ENCODE measurements at regions not wholly inside any gene's neighbourhood (a gene's known extent, or its start where the extent isn't known, plus 50 kb on each side); places are given as distances from the start of the nearest gene placed in this dataset.
A peak's percentile ranks its signal among the peaks of the same experiment; 100 is the strongest.

DNA sequence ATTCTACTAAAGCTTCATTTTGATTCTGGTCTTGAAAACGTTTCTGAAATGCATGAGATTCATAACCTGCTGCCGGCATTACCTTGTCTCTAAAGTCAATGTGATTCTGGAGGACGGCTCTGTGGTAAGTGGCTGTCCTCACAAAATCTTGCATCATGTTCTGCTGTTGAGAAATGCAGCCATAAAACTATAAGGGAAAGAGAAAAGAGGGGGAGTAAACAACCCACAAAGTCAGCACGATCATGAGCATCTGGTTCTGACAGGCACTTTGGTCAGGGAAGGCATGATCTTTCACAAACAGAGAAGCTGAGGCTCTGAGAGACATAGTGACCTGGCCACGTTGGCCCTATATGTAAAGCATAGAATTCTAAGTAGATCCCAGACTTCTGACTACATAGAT, 168.9 kb upstream of the PUM3 start:
- no peaks in the 10 kb centered on the region for H3K9me3 Mint-ChIP-seq
- H3K4me3 Mint-ChIP-seq: no peak overlapping the region
- peaks cover 4% of the 10 kb centered on the region for H3K27me3 Mint-ChIP-seq (ENCODE audit: low read depth)
- H3K36me3 Mint-ChIP-seq (ENCODE audit: low read depth): no peaks in the 10 kb centered on the region
- no peak overlapping the region for H3K27ac Mint-ChIP-seq
- no peaks in the 10 kb centered on the region for H3K4me1 Mint-ChIP-seq
- TF ChIP-seq, protein P1, sequence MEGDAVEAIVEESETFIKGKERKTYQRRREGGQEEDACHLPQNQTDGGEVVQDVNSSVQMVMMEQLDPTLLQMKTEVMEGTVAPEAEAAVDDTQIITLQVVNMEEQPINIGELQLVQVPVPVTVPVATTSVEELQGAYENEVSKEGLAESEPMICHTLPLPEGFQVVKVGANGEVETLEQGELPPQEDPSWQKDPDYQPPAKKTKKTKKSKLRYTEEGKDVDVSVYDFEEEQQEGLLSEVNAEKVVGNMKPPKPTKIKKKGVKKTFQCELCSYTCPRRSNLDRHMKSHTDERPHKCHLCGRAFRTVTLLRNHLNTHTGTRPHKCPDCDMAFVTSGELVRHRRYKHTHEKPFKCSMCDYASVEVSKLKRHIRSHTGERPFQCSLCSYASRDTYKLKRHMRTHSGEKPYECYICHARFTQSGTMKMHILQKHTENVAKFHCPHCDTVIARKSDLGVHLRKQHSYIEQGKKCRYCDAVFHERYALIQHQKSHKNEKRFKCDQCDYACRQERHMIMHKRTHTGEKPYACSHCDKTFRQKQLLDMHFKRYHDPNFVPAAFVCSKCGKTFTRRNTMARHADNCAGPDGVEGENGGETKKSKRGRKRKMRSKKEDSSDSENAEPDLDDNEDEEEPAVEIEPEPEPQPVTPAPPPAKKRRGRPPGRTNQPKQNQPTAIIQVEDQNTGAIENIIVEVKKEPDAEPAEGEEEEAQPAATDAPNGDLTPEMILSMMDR (IDR thresholded peaks at IDR 0.05; ENCODE audit: unreplicated experiment in 3 of 3): no peak

DNA sequence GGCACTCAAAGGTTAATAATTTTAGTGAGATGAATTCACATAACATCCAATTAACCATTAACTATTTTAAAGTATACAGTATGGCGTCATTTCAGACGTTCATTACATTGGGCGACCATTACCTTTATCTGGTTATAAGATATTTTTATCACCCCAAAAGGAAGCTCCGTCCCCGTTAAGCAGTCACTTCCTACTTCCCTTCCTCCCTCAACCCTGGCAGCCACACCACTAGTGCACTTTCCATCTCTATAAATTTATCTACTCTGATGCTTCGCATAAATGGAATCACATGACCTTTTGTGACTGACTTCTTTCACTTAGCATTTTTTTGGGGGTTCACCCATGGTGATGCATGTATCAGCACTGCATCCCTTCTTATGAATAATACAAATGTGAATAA, 168.3 kb upstream of the PUM3 start:
- TF ChIP-seq, protein P1 (IDR thresholded peaks at IDR 0.05; ENCODE audit: unreplicated experiment in 3 of 3): no peak
- H3K36me3 Mint-ChIP-seq (ENCODE audit: low read depth): no peaks in the 10 kb centered on the region
- no peaks in the 10 kb centered on the region for H3K9me3 Mint-ChIP-seq
- H3K4me3 Mint-ChIP-seq: no peak overlapping the region
- peaks cover 4% of the 10 kb centered on the region for H3K27me3 Mint-ChIP-seq (ENCODE audit: low read depth)
- no peak overlapping the region for H3K27ac Mint-ChIP-seq
- peaks cover 2% of the 10 kb centered on the region for H3K4me1 Mint-ChIP-seq

DNA sequence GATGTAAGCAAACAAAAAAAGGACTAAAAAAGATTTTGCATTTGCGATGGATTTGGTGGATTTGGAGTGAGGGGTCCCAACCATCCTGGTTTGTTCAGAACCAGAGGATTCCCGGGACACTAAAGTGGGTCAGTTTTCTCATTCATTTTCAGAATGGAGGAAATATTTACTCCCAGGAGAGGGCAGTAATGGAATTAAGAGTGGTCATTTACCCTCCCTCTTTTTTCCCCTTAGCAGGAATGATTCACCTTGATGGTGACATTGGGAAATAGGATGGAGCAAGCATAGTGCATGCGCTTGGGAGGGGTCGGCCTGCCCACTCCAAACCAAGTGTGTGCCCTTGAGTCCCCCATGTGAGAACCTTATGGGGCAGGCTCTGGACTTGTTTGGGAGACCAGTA, 164.2 kb upstream of the PUM3 start:
- H3K36me3 Mint-ChIP-seq (ENCODE audit: low read depth): no peaks in the 10 kb centered on the region
- no peaks in the 10 kb centered on the region for H3K9me3 Mint-ChIP-seq
- no peak overlapping the region for H3K27ac Mint-ChIP-seq
- TF ChIP-seq, protein P1 (IDR thresholded peaks at IDR 0.05; ENCODE audit: unreplicated experiment in 3 of 3): no peak
- H3K4me1 Mint-ChIP-seq: peaks cover 27% of the 10 kb centered on the region
- no peak overlapping the region for H3K4me3 Mint-ChIP-seq
- peaks cover 4% of the 10 kb centered on the region for H3K27me3 Mint-ChIP-seq (ENCODE audit: low read depth)

DNA sequence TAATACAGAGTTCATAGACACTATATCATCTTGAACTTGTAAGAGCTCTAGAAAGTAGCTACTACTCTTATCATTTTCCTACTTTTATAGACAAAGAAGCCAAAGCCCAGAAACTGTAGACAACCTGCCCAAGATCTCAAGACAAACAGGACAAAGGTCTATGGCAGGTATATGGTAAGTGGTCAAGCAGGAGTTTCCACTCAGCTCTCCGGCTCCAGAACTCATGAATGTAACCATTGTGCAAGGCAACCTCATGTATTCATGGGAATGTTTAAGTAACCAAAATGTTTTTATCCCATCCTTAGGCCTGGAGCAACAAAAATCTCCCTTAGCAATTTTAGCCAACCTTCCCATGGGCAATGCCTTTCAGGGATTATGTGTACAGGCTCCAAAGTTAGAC, 163.4 kb upstream of the PUM3 start:
- H3K4me1 Mint-ChIP-seq: peaks cover 27% of the 10 kb centered on the region
- peaks cover 10% of the 10 kb centered on the region for H3K27me3 Mint-ChIP-seq (ENCODE audit: low read depth)
- peak overlapping the region; percentile 57 to 93 (median 82) for H3K27ac Mint-ChIP-seq
- TF ChIP-seq, protein P1 (IDR thresholded peaks at IDR 0.05; ENCODE audit: unreplicated experiment in 3 of 3): no peak
- H3K4me3 Mint-ChIP-seq: no peak overlapping the region
- no peaks in the 10 kb centered on the region for H3K36me3 Mint-ChIP-seq (ENCODE audit: low read depth)
- H3K9me3 Mint-ChIP-seq: no peaks in the 10 kb centered on the region

DNA sequence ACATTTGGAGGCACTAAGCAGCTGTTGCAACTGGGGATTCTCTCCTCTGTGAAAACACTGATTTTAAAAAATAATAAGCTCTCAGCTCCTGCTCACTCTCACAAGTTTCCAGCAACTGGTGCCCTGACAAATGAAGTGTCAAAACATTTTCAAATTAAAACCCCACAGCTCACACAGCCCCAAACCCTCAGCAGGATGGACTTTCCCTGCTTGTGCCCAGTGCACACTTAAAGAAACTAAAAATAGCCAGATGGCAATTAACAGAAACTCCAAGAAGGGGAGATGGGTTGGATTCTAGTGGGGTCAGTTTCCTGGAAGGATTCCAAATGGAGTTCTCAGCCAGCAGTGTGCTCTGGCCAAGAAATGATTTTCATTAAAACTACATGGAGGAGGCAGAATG, 163.0 kb upstream of the PUM3 start:
- Mint-ChIP-seq H3K9me3 (no peaks in the 10 kb centered on the region), H3K4me1 (peaks cover 27% of the 10 kb centered on the region), H3K27ac (peak overlapping the region; percentile 57 to 93 (median 82)), H3K27me3 (ENCODE audit: low read depth) (peaks cover 12% of the 10 kb centered on the region), H3K36me3 (ENCODE audit: low read depth) (no peaks in the 10 kb centered on the region), H3K4me3 (no peak overlapping the region)
- TF ChIP-seq, protein P1 (IDR thresholded peaks at IDR 0.05; ENCODE audit: unreplicated experiment in 3 of 3): no peak

DNA sequence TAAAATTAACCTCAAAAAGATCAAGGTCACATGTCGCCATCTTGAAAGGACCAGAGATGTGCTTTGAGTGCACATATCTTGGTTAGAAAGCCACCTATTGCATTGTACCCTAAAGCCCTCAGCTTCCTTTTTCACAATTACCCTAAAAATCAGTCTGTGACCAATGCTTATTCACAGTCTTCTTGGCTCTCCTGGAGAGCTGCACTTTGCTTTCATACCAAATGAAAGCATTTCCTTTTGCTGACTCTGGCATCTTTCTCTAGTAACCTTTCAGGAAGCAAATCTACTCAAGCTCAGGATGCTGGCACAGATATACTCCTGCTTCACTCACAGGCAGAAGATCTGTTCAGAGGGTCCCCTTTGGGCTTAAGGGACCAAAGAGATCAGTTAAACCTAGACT, 160.7 kb upstream of the PUM3 start:
- no peak overlapping the region for H3K27ac Mint-ChIP-seq
- H3K4me3 Mint-ChIP-seq: no peak overlapping the region
- H3K27me3 Mint-ChIP-seq (ENCODE audit: low read depth): peaks cover 17% of the 10 kb centered on the region
- no peaks in the 10 kb centered on the region for H3K36me3 Mint-ChIP-seq (ENCODE audit: low read depth)
- TF ChIP-seq, protein P1 (IDR thresholded peaks at IDR 0.05; ENCODE audit: unreplicated experiment in 3 of 3): no peak
- peaks cover 27% of the 10 kb centered on the region for H3K4me1 Mint-ChIP-seq
- no peaks in the 10 kb centered on the region for H3K9me3 Mint-ChIP-seq
